NCI-H1930 (cell line): ENCODE measurements at regions not wholly inside any gene's neighbourhood (a gene's known extent, or its start where the extent isn't known, plus 50 kb on each side); places are given as distances from the start of the nearest gene placed in this dataset.
"Not testable (repeated sequence)": the region's sequence is repeated elsewhere in the genome, so short reads cannot be mapped to it uniquely, and the experiment has no call there.

ENCODE experiments used
- DNase-seq, 2 experiments: peaks; one replicate each; lab custom pipeline; 2025; lab: John Stamatoyannopoulos, UW

GRCh38 chr6:74579794-74580193 is 626.1 kb downstream of the COL12A1 start:
- no peak for DNase-seq

- DNase-seq, result no peak
Measured at GRCh38 chr6:74579047-74579446, 626.8 kb downstream of the COL12A1 start.

GRCh38 chr6:74578339-74578738 is 627.5 kb downstream of the COL12A1 start:
- no peak for DNase-seq

- DNase-seq, result no peak
Measured at GRCh38 chr6:74577619-74578018, 628.2 kb downstream of the COL12A1 start.

GRCh38 chr6:74574794-74575193 is 631.1 kb downstream of the COL12A1 start:
- no peak for DNase-seq

GRCh38 chr6:74573613-74574012 is 632.2 kb downstream of the COL12A1 start:
- DNase-seq, result no peak

- no peak for DNase-seq
Measured at GRCh38 chr6:74570044-74570443, 635.8 kb downstream of the COL12A1 start.

GRCh38 chr6:74568861-74569260 is 637.0 kb downstream of the COL12A1 start:
- no peak for DNase-seq

- not testable (repeated sequence) for DNase-seq
Measured at GRCh38 chr6:74567923-74568290, 637.9 kb downstream of the COL12A1 start.

- no peak for DNase-seq
Measured at GRCh38 chr6:74567281-74567922, 638.5 kb downstream of the COL12A1 start.

- no peak for DNase-seq
Measured at GRCh38 chr6:74557236-74557635, 648.6 kb downstream of the COL12A1 start.

- DNase-seq, result no peak
Measured at GRCh38 chr6:74554041-74554440, 651.8 kb downstream of the COL12A1 start.

GRCh38 chr6:74551896-74552295 is 654.0 kb downstream of the COL12A1 start:
- DNase-seq, result no peak

GRCh38 chr6:74550821-74551220 is 655.0 kb downstream of the COL12A1 start:
- no peak for DNase-seq

- no peak for DNase-seq
Measured at GRCh38 chr6:74549746-74550145, 656.1 kb downstream of the COL12A1 start.

- no peak for DNase-seq
Measured at GRCh38 chr6:74534465-74535211, 671.2 kb downstream of the COL12A1 start.

- DNase-seq, result no peak
Measured at GRCh38 chr6:74519163-74519562, 686.7 kb downstream of the COL12A1 start.

GRCh38 chr6:74518035-74518434 is 687.8 kb downstream of the COL12A1 start:
- no peak for DNase-seq

GRCh38 chr6:74510878-74511277 is 695.0 kb downstream of the COL12A1 start:
- no peak for DNase-seq

- no peak for DNase-seq
Measured at GRCh38 chr6:74507649-74508048, 698.2 kb downstream of the COL12A1 start.

GRCh38 chr6:74505391-74505790 is 700.5 kb downstream of the COL12A1 start:
- DNase-seq, result no peak

GRCh38 chr6:74504941-74505340 is 700.9 kb downstream of the COL12A1 start:
- no peak for DNase-seq

- no peak for DNase-seq
Measured at GRCh38 chr6:74492587-74492986, 713.3 kb downstream of the COL12A1 start.
